A549 (cell line): ENCODE measurements at regions not wholly inside any gene's neighbourhood (a gene's known extent, or its start where the extent isn't known, plus 50 kb on each side); places are given as distances from the start of the nearest gene placed in this dataset.

Source experiments
- ATAC-seq, 2 experiments: fragments of 200-7000 bp in 1 of 2; fragments of >200 bp in 1 of 2; cut with Nextera tagmentation in 1 of 2; cut with Tn5 transposase in 1 of 2; 3 replicates each; pipeline versions ENCODE4 v1.8.0 to v1.9.1; 2018 to 2020; ENCODE audit warnings: mild to moderate bottlenecking in 1 of 2, moderate library complexity in 1 of 2
- CTCF ChIA-PET: fragments of 300-600 bp; sonication (Branson Sonifier 250); formaldehyde crosslinking; extraction: SDS; loops from one replicate; lab custom pipeline; 2021; ENCODE audit warnings: antibody characterized with exemption, inconsistent platforms; lab: Yijun Ruan, JAX
- POLR2A ChIA-PET: fragments of 350-600 bp; formaldehyde crosslinking; extraction: SDS; loops from one replicate; lab custom pipeline; 2021; ENCODE audit warnings: antibody characterized with exemption, inconsistent platforms; lab: Yijun Ruan, JAX
- DNase-seq, 2 experiments: peaks; one replicate each; pipeline versions ENCODE4 v3.0.0 to v3.0.0-alpha.2; 2011 to 2016; ENCODE audit warnings: low read depth in 1 of 2, low spot score in 1 of 2
- FAIRE-seq: peaks from 2 replicates; lab custom pipeline; 2011; peaks lifted over from hg19 to GRCh38; lab: Jason Lieb, UNC
- H3K27ac ChIP-seq, 2 experiments: fragments of >200 bp; sonication (Bioruptor Twin); formaldehyde crosslinking; 3 replicates each; pipeline ENCODE4 v1.5.1; 2016 to 2017
- H3K4me1 ChIP-seq: fragments of >200 bp; sonication (Bioruptor Twin); formaldehyde crosslinking; 3 replicates; pipeline ENCODE4 v1.6.1; 2016
- H3K4me2 ChIP-seq: fragments of >200 bp; sonication (Bioruptor Twin); formaldehyde crosslinking; 3 replicates; pipeline ENCODE4 v1.6.1; 2016
- H3K4me3 ChIP-seq: fragments of >200 bp; sonication (Bioruptor Twin); formaldehyde crosslinking; 3 replicates; pipeline ENCODE4 v1.5.1; 2016
- H3K9me3 ChIP-seq: fragments of >200 bp; sonication (Bioruptor Twin); formaldehyde crosslinking; 3 replicates; pipeline ENCODE4 v1.6.1; 2016
- BHLHE40 ChIP-seq: IDR thresholded peaks from 2 replicates; pipeline ENCODE4 v1.6.1; 2012; ENCODE audit warnings: low read depth, low read length, inconsistent platforms
- CEBPB ChIP-seq, 2 experiments: fragments of >200 bp in 1 of 2; sonication (Bioruptor Twin) in 1 of 2; formaldehyde crosslinking in 1 of 2; IDR thresholded peaks; 2 replicates each; pipeline ENCODE4 v1.6.1; 2012 to 2016
- CHD4 ChIP-seq: fragments of 200-600 bp; sonication (generic); IDR thresholded peaks from 2 replicates; pipeline ENCODE4 v1.6.1; 2016; ENCODE audit warnings: antibody characterized with exemption, mild to moderate bottlenecking, borderline replicate concordance
- E2F6 ChIP-seq: IDR thresholded peaks from 2 replicates; pipeline ENCODE4 v1.6.1; 2012; ENCODE audit warnings: low read depth, borderline replicate concordance
- EHF ChIP-seq: fragments of 250-450 bp; sonication (Bioruptor Pico); IDR thresholded peaks from 2 replicates; pipeline ENCODE4 v1.5.0; 2020; ENCODE audit warnings: mild to moderate bottlenecking
- EP300 ChIP-seq, 2 experiments: fragments of >200 bp; sonication (Bioruptor Twin); formaldehyde crosslinking; IDR thresholded peaks; 2 replicates in 1 of 2; 3 replicates in 1 of 2; pipeline ENCODE4 v1.6.1; 2016 to 2017
- FOSB ChIP-seq: fragments of 250-450 bp; sonication (Bioruptor Pico); IDR thresholded peaks from 2 replicates; pipeline ENCODE4 v1.5.0; 2020; ENCODE audit warnings: mild to moderate bottlenecking, moderate library complexity
- FOSL2 ChIP-seq, 2 experiments: fragments of 450-650 bp in 1 of 2; fragments of >200 bp in 1 of 2; sonication (Bioruptor Twin) in 1 of 2; formaldehyde crosslinking; IDR thresholded peaks; 2 replicates each; pipeline versions ENCODE4 v1.5.0 to v1.6.1; 2016 to 2020; ENCODE audit warnings: mild to moderate bottlenecking in 1 of 2, moderate library complexity in 1 of 2
- HEYL ChIP-seq: fragments of 250-450 bp; sonication (Bioruptor Pico); IDR thresholded peaks from 2 replicates; pipeline ENCODE4 v1.8.0; 2021; ENCODE audit warnings: mild to moderate bottlenecking, moderate library complexity
- HMGXB4 ChIP-seq: fragments of 250-450 bp; sonication (Bioruptor Pico); IDR thresholded peaks from 2 replicates; pipeline ENCODE4 v1.5.0; 2021; ENCODE audit warnings: mild to moderate bottlenecking, moderate library complexity, borderline replicate concordance
- HOXA7 ChIP-seq: fragments of 250-450 bp; sonication (Bioruptor Pico); IDR thresholded peaks from 2 replicates; pipeline ENCODE4 v1.5.0; 2020; ENCODE audit warnings: mild to moderate bottlenecking, moderate library complexity
- HOXB13 ChIP-seq: fragments of 250-450 bp; sonication (Bioruptor Pico); IDR thresholded peaks from 2 replicates; pipeline ENCODE4 v1.5.0; 2020; ENCODE audit warnings: low read depth, mild to moderate bottlenecking, moderate library complexity
- HOXB5 ChIP-seq: fragments of 250-450 bp; sonication (Bioruptor Pico); IDR thresholded peaks from 2 replicates; pipeline ENCODE4 v1.5.0; 2020; ENCODE audit warnings: mild to moderate bottlenecking, moderate library complexity
- MAX ChIP-seq: IDR thresholded peaks from 2 replicates; pipeline ENCODE4 v1.6.1; 2012
- MAZ ChIP-seq: fragments of 150-350 bp; IDR thresholded peaks from 2 replicates; pipeline ENCODE4 v1.6.1; 2014; ENCODE audit warnings: antibody characterized with exemption, low read depth, low read length, borderline replicate concordance
- NR3C1 ChIP-seq: fragments of >200 bp; sonication (Bioruptor Twin); formaldehyde crosslinking; IDR thresholded peaks from 3 replicates; pipeline ENCODE4 v1.6.1; 2017
- POLR2A ChIP-seq: IDR thresholded peaks from 2 replicates; pipeline ENCODE4 v1.6.1; 2012; ENCODE audit warnings: mild to moderate bottlenecking, low read length
- RARB ChIP-seq: fragments of 250-450 bp; sonication (Bioruptor Pico); IDR thresholded peaks from 2 replicates; pipeline ENCODE4 v1.8.0; 2021; ENCODE audit warnings: mild to moderate bottlenecking, moderate library complexity
- RCOR1 ChIP-seq: fragments of 150-350 bp; IDR thresholded peaks from 2 replicates; pipeline ENCODE4 v1.6.1; 2014; ENCODE audit warnings: antibody characterized with exemption, low read length, low read depth
- REST ChIP-seq: fragments of 200-600 bp; sonication (generic); IDR thresholded peaks from 2 replicates; pipeline ENCODE4 v1.6.1; 2016; ENCODE audit warnings: antibody characterized with exemption, mild to moderate bottlenecking, moderate library complexity
- RFX5 ChIP-seq: fragments of 450-650 bp; IDR thresholded peaks from 2 replicates; pipeline ENCODE4 v1.7.1; 2014; ENCODE audit warnings: antibody characterized with exemption, mild to moderate bottlenecking, moderate library complexity
- RNF2 ChIP-seq: fragments of 200-600 bp; sonication (generic); IDR thresholded peaks from 2 replicates; pipeline ENCODE4 v1.6.1; 2016; ENCODE audit warnings: low read depth, mild to moderate bottlenecking, antibody characterized with exemption, moderate library complexity, borderline replicate concordance
- ZC3H11A ChIP-seq: fragments of 450-650 bp; IDR thresholded peaks from 2 replicates; pipeline ENCODE4 v1.6.1; 2014; ENCODE audit warnings: antibody characterized with exemption, mild to moderate bottlenecking
- ZSCAN20 ChIP-seq: fragments of 250-450 bp; sonication (Bioruptor Pico); IDR thresholded peaks from 2 replicates; pipeline ENCODE4 v1.8.0; 2022; ENCODE audit warnings: mild to moderate bottlenecking, moderate library complexity
- WGBS: methylation state at CpG from one replicate; pipeline ENCODE4 v1.1.6; 2017; ENCODE audit errors: missing lambda C conversion rate; 5-methylcytosine and 5-hydroxymethylcytosine counted together

- H3K27ac ChIP-seq = no peak overlapping the region
- no peaks in the 10 kb centered on the region for H3K9me3 ChIP-seq
- POLR2A ChIA-PET = no interaction called here
- TF ChIP-seq NR3C1 (no peak), RARB (no peak), RCOR1 (no peak), E2F6 (no peak), EP300 (IDR thresholded peaks at IDR 0.05) (no peak), HOXB13 (CRISPR knock-in tag) (no peak), EHF (no peak), FOSB (CRISPR knock-in tag) (no peak), POLR2A (no peak)
- TF ChIP-seq, all 56 proteins: peak for 0
- no peaks in the 10 kb centered on the region for H3K4me1 ChIP-seq
- H3K4me2 ChIP-seq = no peak overlapping the region
- FAIRE-seq (no peak), DNase-seq (no peak), ATAC-seq (no peak)
- CTCF ChIA-PET = interaction anchor here (1.0 to 5.8 kb wide), 4 partner anchors 19 to 329 kb away, joined by 4 to 24 read pairs (median 4); no protein-coding TSS in a partner anchor
- WGBS = 10% methylated on average over 3 of the region's 3 CpGs
- H3K4me3 ChIP-seq = no peak overlapping the region
Observed at GRCh38 chr7:35518767-35519166, 176.2 kb downstream of the HERPUD2 start.

GRCh38 chr7:35516498-35516897 lies 178.4 kb downstream of the HERPUD2 start:
- ChIA-PET CTCF (interaction anchor here (1.2 to 5.8 kb wide), 2 partner anchors 21 to 91 kb away, joined by 4 to 24 read pairs; no protein-coding TSS in a partner anchor), POLR2A (no interaction called here)
- FAIRE-seq = no peak

More at GRCh38 chr7:35516498-35516897, 178.4 kb downstream of the HERPUD2 start:
- Histone ChIP-seq H3K27ac (no peak overlapping the region), H3K4me2 (no peak overlapping the region), H3K4me1 (no peaks in the 10 kb centered on the region), H3K9me3 (no peaks in the 10 kb centered on the region), H3K4me3 (no peak overlapping the region)
- ATAC-seq (no peak), DNase-seq (no peak)
- TF ChIP-seq MAZ (no peak), HOXA7 (CRISPR knock-in tag) (no peak), HOXB5 (CRISPR knock-in tag) (no peak), EHF (no peak), CHD4 (no peak), REST (no peak), MAX (no peak), ZSCAN20 (CRISPR knock-in tag) (no peak), CEBPB (IDR thresholded peaks at IDR 0.05) (no peak), HEYL (CRISPR knock-in tag) (no peak), HMGXB4 (CRISPR knock-in tag) (no peak), ZC3H11A (no peak), FOSL2 (IDR thresholded peaks at IDR 0.05) (no peak), FOSL2 (CRISPR knock-in tag; IDR thresholded peaks at IDR 0.05) (no peak), RFX5 (no peak), BHLHE40 (no peak), RNF2 (no peak)
- 5% methylated on average over 1 of the region's 1 CpG for WGBS
